HepG2 (cell line): ENCODE measurements at regions not wholly inside any gene's neighbourhood (a gene's known extent, or its start where the extent isn't known, plus 50 kb on each side); places are given as distances from the start of the nearest gene placed in this dataset.

Experiments used
- ATF1 ChIP-seq: IDR thresholded peaks from 2 replicates; pipeline ENCODE4 v1.6.1; 2016; ENCODE audit warnings: mild to moderate bottlenecking, control low read depth
- EZH2 ChIP-seq: conservative IDR thresholded peaks from 2 replicates; pipeline ENCODE4 v1.6.1; 2012; ENCODE audit warnings: mild to moderate bottlenecking, low read depth, low read length, moderate library complexity
- PCBP1 ChIP-seq: fragments of 200-400 bp; formaldehyde crosslinking; IDR thresholded peaks from 2 replicates; pipeline ENCODE4 v1.6.1; 2017; ENCODE audit warnings: mild to moderate bottlenecking, low read depth, low read length, borderline replicate concordance
- TARDBP ChIP-seq: sonication (generic); formaldehyde crosslinking; IDR thresholded peaks from 2 replicates; pipeline ENCODE4 v1.8.0; 2022; ENCODE audit warnings: mild to moderate bottlenecking, missing genetic modification reagents
- ZNF629 ChIP-seq: sonication (generic); formaldehyde crosslinking; conservative IDR thresholded peaks from 2 replicates; pipeline ENCODE4 v1.5.0; 2020; ENCODE audit warnings: missing genetic modification reagents
- TF ChIP-seq, protein P1 (sequence below): sonication (generic); formaldehyde crosslinking; IDR thresholded peaks from 2 replicates; pipeline ENCODE4 v1.5.0; 2020; ENCODE audit warnings: mild to moderate bottlenecking, missing genetic modification reagents, moderate library complexity
- TF ChIP-seq, protein P2 (sequence below): sonication (generic); formaldehyde crosslinking; IDR thresholded peaks from 2 replicates; pipeline ENCODE4 v1.4.0; 2020; ENCODE audit warnings: missing genetic modification reagents, borderline replicate concordance

DNA sequence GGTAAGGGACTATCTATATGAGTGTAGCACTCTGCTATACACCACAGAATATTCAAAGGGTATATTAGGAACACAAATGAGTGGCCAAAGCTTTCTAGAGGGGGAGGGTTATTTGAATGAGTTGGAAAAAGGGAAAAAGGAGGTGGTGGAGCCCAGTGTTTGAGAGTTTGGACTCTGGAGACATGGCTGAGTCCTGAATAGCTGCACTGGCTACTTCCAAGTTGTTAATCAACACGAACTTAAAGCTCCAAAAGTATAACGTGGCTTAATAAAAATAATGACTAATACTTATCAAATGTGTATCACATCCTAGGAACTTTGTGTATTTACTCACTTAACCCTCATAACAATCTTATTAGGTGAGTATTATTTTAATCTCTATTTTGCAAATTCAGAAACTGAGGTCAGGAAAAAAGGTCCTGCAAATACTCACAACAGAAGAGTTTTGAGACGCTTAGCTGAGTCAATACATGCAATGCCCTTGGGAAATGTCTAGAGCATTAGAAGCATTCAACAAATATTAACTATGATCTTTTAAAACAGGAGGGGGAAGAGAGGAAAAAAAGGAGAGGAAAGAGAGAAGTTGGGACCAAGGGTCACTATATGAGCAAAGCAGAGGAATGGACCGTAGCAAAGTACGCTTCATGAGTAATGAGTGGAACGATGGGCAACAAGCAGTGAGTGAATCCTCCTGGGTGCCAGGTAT lies 189.5 kb upstream of the HMGA2 start:
- TF ChIP-seq ZNF629 (CRISPR knock-in tag) (no peak), ATF1 (CRISPR knock-in tag) (no peak), EZH2 (no peak), TARDBP (no peak), PCBP1 (no peak)
- TF ChIP-seq, protein P1, sequence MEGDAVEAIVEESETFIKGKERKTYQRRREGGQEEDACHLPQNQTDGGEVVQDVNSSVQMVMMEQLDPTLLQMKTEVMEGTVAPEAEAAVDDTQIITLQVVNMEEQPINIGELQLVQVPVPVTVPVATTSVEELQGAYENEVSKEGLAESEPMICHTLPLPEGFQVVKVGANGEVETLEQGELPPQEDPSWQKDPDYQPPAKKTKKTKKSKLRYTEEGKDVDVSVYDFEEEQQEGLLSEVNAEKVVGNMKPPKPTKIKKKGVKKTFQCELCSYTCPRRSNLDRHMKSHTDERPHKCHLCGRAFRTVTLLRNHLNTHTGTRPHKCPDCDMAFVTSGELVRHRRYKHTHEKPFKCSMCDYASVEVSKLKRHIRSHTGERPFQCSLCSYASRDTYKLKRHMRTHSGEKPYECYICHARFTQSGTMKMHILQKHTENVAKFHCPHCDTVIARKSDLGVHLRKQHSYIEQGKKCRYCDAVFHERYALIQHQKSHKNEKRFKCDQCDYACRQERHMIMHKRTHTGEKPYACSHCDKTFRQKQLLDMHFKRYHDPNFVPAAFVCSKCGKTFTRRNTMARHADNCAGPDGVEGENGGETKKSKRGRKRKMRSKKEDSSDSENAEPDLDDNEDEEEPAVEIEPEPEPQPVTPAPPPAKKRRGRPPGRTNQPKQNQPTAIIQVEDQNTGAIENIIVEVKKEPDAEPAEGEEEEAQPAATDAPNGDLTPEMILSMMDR: no peak
- TF ChIP-seq, protein P2, sequence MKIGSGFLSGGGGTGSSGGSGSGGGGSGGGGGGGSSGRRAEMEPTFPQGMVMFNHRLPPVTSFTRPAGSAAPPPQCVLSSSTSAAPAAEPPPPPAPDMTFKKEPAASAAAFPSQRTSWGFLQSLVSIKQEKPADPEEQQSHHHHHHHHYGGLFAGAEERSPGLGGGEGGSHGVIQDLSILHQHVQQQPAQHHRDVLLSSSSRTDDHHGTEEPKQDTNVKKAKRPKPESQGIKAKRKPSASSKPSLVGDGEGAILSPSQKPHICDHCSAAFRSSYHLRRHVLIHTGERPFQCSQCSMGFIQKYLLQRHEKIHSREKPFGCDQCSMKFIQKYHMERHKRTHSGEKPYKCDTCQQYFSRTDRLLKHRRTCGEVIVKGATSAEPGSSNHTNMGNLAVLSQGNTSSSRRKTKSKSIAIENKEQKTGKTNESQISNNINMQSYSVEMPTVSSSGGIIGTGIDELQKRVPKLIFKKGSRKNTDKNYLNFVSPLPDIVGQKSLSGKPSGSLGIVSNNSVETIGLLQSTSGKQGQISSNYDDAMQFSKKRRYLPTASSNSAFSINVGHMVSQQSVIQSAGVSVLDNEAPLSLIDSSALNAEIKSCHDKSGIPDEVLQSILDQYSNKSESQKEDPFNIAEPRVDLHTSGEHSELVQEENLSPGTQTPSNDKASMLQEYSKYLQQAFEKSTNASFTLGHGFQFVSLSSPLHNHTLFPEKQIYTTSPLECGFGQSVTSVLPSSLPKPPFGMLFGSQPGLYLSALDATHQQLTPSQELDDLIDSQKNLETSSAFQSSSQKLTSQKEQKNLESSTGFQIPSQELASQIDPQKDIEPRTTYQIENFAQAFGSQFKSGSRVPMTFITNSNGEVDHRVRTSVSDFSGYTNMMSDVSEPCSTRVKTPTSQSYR (CRISPR knock-in tag): no peak
